NCI-H2196 (cell line): ENCODE measurements at regions not wholly inside any gene's neighbourhood (a gene's known extent, or its start where the extent isn't known, plus 50 kb on each side); places are given as distances from the start of the nearest gene placed in this dataset.
"Not testable (repeated sequence)": the region's sequence is repeated elsewhere in the genome, so short reads cannot be mapped to it uniquely, and the experiment has no call there.

Experiments
- DNase-seq: peaks from one replicate; lab custom pipeline; 2025; ENCODE audit not compliant: unreplicated experiment; lab: John Stamatoyannopoulos, UW

- DNase-seq = no peak
Measured at GRCh38 chr16:47865337-47865855, 290.4 kb downstream of the ABCC12 start.

GRCh38 chr16:47864262-47864661, 291.5 kb downstream of the ABCC12 start:
- DNase-seq = not testable (repeated sequence)

GRCh38 chr16:47861999-47862398, 293.8 kb downstream of the ABCC12 start:
- DNase-seq = no peak

GRCh38 chr16:47858333-47858982, 297.3 kb downstream of the ABCC12 start:
- no peak for DNase-seq

GRCh38 chr16:47855431-47855830, 300.4 kb downstream of the ABCC12 start:
- DNase-seq = no peak

- no peak for DNase-seq
Measured at GRCh38 chr16:47854737-47855136, 301.1 kb downstream of the ABCC12 start.

GRCh38 chr16:47852991-47853390, 302.8 kb downstream of the ABCC12 start:
- no peak for DNase-seq

GRCh38 chr16:47851146-47851545, 304.6 kb downstream of the ABCC12 start:
- no peak for DNase-seq

- DNase-seq = no peak
Measured at GRCh38 chr16:47849736-47850135, 306.1 kb downstream of the ABCC12 start.

GRCh38 chr16:47848421-47849109, 307.2 kb downstream of the ABCC12 start:
- no peak for DNase-seq

GRCh38 chr16:47847220-47847970, 308.4 kb downstream of the ABCC12 start:
- no peak for DNase-seq

- DNase-seq = no peak
Measured at GRCh38 chr16:47834485-47835024, 321.2 kb downstream of the ABCC12 start.

GRCh38 chr16:47833771-47834170, 322.0 kb downstream of the ABCC12 start:
- DNase-seq = no peak

GRCh38 chr16:47829850-47830600, 325.8 kb downstream of the ABCC12 start:
- no peak for DNase-seq

GRCh38 chr16:47826070-47826469, 329.7 kb downstream of the ABCC12 start:
- no peak for DNase-seq

- DNase-seq = no peak
Measured at GRCh38 chr16:47817048-47817447, 338.7 kb downstream of the ABCC12 start.

- DNase-seq = no peak
Measured at GRCh38 chr16:47816511-47816910, 339.3 kb downstream of the ABCC12 start.

- no peak for DNase-seq
Measured at GRCh38 chr16:47815655-47816054, 340.1 kb downstream of the ABCC12 start.

GRCh38 chr16:47811758-47812157, 344.0 kb downstream of the ABCC12 start:
- DNase-seq = not testable (repeated sequence)

- no peak for DNase-seq
Measured at GRCh38 chr16:47806309-47806847, 345.2 kb downstream of the PHKB start.

- no peak for DNase-seq
Measured at GRCh38 chr16:47787696-47788095, 326.6 kb downstream of the PHKB start.
